Duodenal mucosa (tissue), 2 donors: ENCODE measurements at regions not wholly inside any gene's neighbourhood (a gene's known extent, or its start where the extent isn't known, plus 50 kb on each side); places are given as distances from the start of the nearest gene placed in this dataset.
"Not testable (repeated sequence)": the region's sequence is repeated elsewhere in the genome, so short reads cannot be mapped to it uniquely, and the experiment has no call there.

Experiments used
- H3K27ac ChIP-seq: one replicate; pipeline ENCODE4 v1.7.0; 2013; ENCODE audit warnings: low read depth, low read length
- H3K27me3 ChIP-seq, 2 donors: one replicate each; pipeline ENCODE4 v1.7.0; 2013; ENCODE audit warnings: low read length in 2 of 2, control low read depth in 1 of 2; ENCODE audit not compliant: insufficient read depth in 2 of 2, control insufficient read depth in 1 of 2
- H3K36me3 ChIP-seq, 2 donors: one replicate each; pipeline ENCODE4 v1.7.0; 2013; ENCODE audit warnings: low read length in 2 of 2, control low read depth in 1 of 2; ENCODE audit not compliant: insufficient read depth in 2 of 2, control insufficient read depth in 1 of 2
- H3K4me1 ChIP-seq, 2 donors: one replicate each; pipeline ENCODE4 v1.7.0; 2013; ENCODE audit warnings: low read length in 2 of 2, control low read depth in 1 of 2; ENCODE audit not compliant: insufficient read depth in 2 of 2, control insufficient read depth in 1 of 2
- H3K4me3 ChIP-seq, 2 donors: one replicate each; pipeline ENCODE4 v1.7.0; 2013; ENCODE audit warnings: low read length in 2 of 2, low read depth in 1 of 2
- H3K9ac ChIP-seq, 2 donors: one replicate each; pipeline ENCODE4 v1.7.0; 2013; ENCODE audit warnings: low read length in 2 of 2, low read depth in 1 of 2
- H3K9me3 ChIP-seq, 2 donors: one replicate each; pipeline ENCODE4 v1.7.0; 2013; ENCODE audit warnings: low read length in 2 of 2, control low read depth in 1 of 2; ENCODE audit not compliant: control insufficient read depth in 1 of 2

- no peak overlapping the region for H3K9ac ChIP-seq
- no peaks in the 10 kb centered on the region for H3K36me3 ChIP-seq
- no peaks in the 10 kb centered on the region for H3K27me3 ChIP-seq
- no peak overlapping the region for H3K27ac ChIP-seq
- no peak overlapping the region for H3K4me3 ChIP-seq
- no peaks in the 10 kb centered on the region for H3K4me1 ChIP-seq
- H3K9me3 ChIP-seq = no peaks in the 10 kb centered on the region
Observed at GRCh38 chr11:37142591-37142990, 544.6 kb upstream of the RAG2 start.

GRCh38 chr11:37141707-37142106 lies 543.7 kb upstream of the RAG2 start:
- Histone ChIP-seq H3K36me3 (no peaks in the 10 kb centered on the region), H3K27me3 (no peaks in the 10 kb centered on the region), H3K4me1 (no peaks in the 10 kb centered on the region), H3K9ac (no peak overlapping the region), H3K4me3 (no peak overlapping the region), H3K9me3 (no peaks in the 10 kb centered on the region), H3K27ac (no peak overlapping the region)

- not testable (repeated sequence) for H3K27me3 ChIP-seq, H3K27ac ChIP-seq, H3K36me3 ChIP-seq, H3K9me3 ChIP-seq, H3K4me1 ChIP-seq, H3K9ac ChIP-seq, H3K4me3 ChIP-seq
Observed at GRCh38 chr11:37135606-37136005, 537.6 kb upstream of the RAG2 start.

GRCh38 chr11:37134637-37135036 lies 536.6 kb upstream of the RAG2 start:
- Histone ChIP-seq H3K4me1 (no peaks in the 10 kb centered on the region), H3K9ac (no peak overlapping the region), H3K27me3 (no peaks in the 10 kb centered on the region), H3K36me3 (no peaks in the 10 kb centered on the region), H3K27ac (no peak overlapping the region), H3K9me3 (peaks cover 2 to 8% of the 10 kb centered on the region in 2 donors), H3K4me3 (no peak overlapping the region)

- no peak overlapping the region for H3K4me3 ChIP-seq
- no peak overlapping the region for H3K27ac ChIP-seq
- no peaks in the 10 kb centered on the region for H3K4me1 ChIP-seq
- no peak overlapping the region for H3K9ac ChIP-seq
- no peaks in the 10 kb centered on the region for H3K9me3 ChIP-seq
- H3K27me3 ChIP-seq = no peaks in the 10 kb centered on the region
- no peaks in the 10 kb centered on the region for H3K36me3 ChIP-seq
Observed at GRCh38 chr11:37124384-37124783, 526.3 kb upstream of the RAG2 start.

- H3K9ac ChIP-seq = no peak overlapping the region
- H3K27ac ChIP-seq = no peak overlapping the region
- H3K4me1 ChIP-seq = no peaks in the 10 kb centered on the region
- no peaks in the 10 kb centered on the region for H3K27me3 ChIP-seq
- H3K9me3 ChIP-seq = no peaks in the 10 kb centered on the region
- H3K36me3 ChIP-seq = no peaks in the 10 kb centered on the region
- H3K4me3 ChIP-seq = no peak overlapping the region
Observed at GRCh38 chr11:37115963-37116362, 517.9 kb upstream of the RAG2 start.

- Histone ChIP-seq H3K36me3 (no peaks in the 10 kb centered on the region), H3K27ac (no peak overlapping the region), H3K27me3 (no peaks in the 10 kb centered on the region), H3K4me3 (no peak overlapping the region), H3K9me3 (no peaks in the 10 kb centered on the region), H3K4me1 (no peaks in the 10 kb centered on the region), H3K9ac (no peak overlapping the region)
Observed at GRCh38 chr11:37110385-37110784, 512.3 kb upstream of the RAG2 start.

- Histone ChIP-seq H3K27ac (no peak overlapping the region), H3K4me3 (no peak overlapping the region), H3K9me3 (no peaks in the 10 kb centered on the region), H3K4me1 (no peaks in the 10 kb centered on the region), H3K9ac (no peak overlapping the region), H3K27me3 (no peaks in the 10 kb centered on the region), H3K36me3 (no peaks in the 10 kb centered on the region)
Observed at GRCh38 chr11:37109286-37109585, 511.2 kb upstream of the RAG2 start.

- no peaks in the 10 kb centered on the region for H3K36me3 ChIP-seq
- no peaks in the 10 kb centered on the region for H3K27me3 ChIP-seq
- no peaks in the 10 kb centered on the region for H3K4me1 ChIP-seq
- no peaks in the 10 kb centered on the region for H3K9me3 ChIP-seq
- no peak overlapping the region for H3K4me3 ChIP-seq
- H3K9ac ChIP-seq = no peak overlapping the region
- H3K27ac ChIP-seq = no peak overlapping the region
Observed at GRCh38 chr11:37108436-37109285, 510.6 kb upstream of the RAG2 start.

- Histone ChIP-seq H3K9me3 (no peaks in the 10 kb centered on the region), H3K4me3 (no peak overlapping the region), H3K36me3 (no peaks in the 10 kb centered on the region), H3K9ac (no peak overlapping the region), H3K4me1 (no peaks in the 10 kb centered on the region), H3K27me3 (no peaks in the 10 kb centered on the region), H3K27ac (no peak overlapping the region)
Observed at GRCh38 chr11:37107831-37108230, 509.8 kb upstream of the RAG2 start.

- no peaks in the 10 kb centered on the region for H3K4me1 ChIP-seq
- no peaks in the 10 kb centered on the region for H3K9me3 ChIP-seq
Observed at GRCh38 chr11:37107415-37107814, 509.4 kb upstream of the RAG2 start.

More at GRCh38 chr11:37107415-37107814, 509.4 kb upstream of the RAG2 start:
- no peaks in the 10 kb centered on the region for H3K27me3 ChIP-seq
- H3K36me3 ChIP-seq = no peaks in the 10 kb centered on the region
- no peak overlapping the region for H3K9ac ChIP-seq
- no peak overlapping the region for H3K4me3 ChIP-seq
- no peak overlapping the region for H3K27ac ChIP-seq
